HG03025 (cell line): ENCODE measurements at regions not wholly inside any gene's neighbourhood (a gene's known extent, or its start where the extent isn't known, plus 50 kb on each side); places are given as distances from the start of the nearest gene placed in this dataset.

Source experiments
- ATAC-seq: cut with Tn5 transposase; IDR thresholded peaks from one replicate; pipeline ENCODE4 v1.9.1; 2021; ENCODE audit warnings: mild to moderate bottlenecking, moderate library complexity; ENCODE audit not compliant: unreplicated experiment, low FRiP score

GRCh38 chrX:10892621-10893225, 218.4 kb upstream of the HCCS start:
- ATAC-seq: no peak

- ATAC-seq: no peak
These were observed 217.8 kb upstream of the HCCS start for GRCh38 chrX:10893366-10893765.

DNA sequence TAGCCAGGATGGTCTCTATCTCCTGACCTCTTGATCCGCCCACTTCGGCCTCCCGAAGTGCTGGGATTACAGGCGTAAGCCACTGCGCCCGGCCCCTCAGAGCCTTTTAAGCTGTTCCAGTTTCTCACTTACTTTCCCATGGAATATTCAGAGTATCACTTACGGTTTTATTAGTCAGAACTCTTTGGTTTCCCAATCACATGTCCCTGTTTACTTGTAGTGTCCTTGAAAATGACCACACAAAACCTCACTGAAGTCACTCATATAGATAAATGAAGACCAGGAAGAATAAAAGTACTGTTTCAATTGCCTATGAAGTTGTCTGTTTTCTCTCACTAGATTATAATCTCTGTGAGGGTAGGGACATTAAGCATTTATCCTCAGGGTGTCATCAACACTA, 217.2 kb upstream of the HCCS start:
- no peak for ATAC-seq

DNA sequence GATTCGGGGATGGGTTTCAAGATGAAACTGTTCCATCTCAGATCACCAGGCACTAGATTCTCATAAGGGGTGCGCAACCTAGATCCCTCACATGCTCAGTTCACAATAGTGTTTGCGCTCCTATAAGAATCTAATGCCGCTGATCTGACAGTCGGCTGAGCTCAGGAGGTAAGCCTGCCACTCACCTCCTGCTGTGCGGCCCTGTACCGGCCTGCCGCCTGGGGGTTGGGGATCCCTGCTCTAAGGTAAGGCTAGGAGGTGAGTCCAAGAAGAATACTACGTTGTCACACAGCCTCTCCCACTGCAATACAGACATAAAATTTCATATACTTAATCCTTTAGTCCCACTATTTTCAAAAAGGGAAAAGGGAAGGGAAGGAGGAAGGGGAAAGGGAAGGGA, 213.4 kb upstream of the HCCS start:
- no peak for ATAC-seq

DNA sequence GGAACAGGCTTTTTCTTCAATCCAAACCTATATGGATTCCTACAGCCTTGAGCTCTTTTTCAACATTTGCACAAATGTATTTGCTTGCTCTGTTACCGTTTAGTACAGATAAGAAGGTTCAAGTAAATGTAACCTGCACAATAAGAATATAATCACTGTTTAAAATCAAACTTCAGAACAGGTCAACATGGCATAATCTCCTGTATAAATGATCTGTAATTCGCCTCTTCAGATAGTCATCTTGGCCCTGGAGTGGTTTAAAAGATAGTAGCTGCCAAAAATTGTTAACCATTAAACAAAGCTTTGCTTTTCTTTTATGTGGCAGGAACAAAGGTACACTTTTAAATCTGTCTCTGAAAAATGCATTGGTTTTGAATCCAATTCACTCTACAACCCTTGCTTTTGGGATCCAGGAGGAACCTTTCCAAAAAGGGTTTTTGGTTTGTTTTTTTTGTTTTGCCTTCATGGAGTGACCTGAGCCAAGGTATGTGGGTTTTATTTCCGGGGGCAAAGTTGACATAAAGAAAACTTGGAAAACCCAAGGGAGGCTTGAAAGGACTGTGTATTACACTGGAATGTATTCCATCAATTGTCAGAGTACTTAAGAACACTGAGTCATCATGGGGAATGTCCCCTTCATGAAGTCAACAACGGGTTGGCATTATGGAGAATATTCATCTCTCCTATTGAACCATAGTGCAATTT, 210.4 kb upstream of the HCCS start:
- ATAC-seq: no peak

- no peak for ATAC-seq
These were observed 209.9 kb upstream of the HCCS start for GRCh38 chrX:10901290-10901633.

GRCh38 chrX:10902001-10902400, 209.1 kb upstream of the HCCS start:
- no peak for ATAC-seq

DNA sequence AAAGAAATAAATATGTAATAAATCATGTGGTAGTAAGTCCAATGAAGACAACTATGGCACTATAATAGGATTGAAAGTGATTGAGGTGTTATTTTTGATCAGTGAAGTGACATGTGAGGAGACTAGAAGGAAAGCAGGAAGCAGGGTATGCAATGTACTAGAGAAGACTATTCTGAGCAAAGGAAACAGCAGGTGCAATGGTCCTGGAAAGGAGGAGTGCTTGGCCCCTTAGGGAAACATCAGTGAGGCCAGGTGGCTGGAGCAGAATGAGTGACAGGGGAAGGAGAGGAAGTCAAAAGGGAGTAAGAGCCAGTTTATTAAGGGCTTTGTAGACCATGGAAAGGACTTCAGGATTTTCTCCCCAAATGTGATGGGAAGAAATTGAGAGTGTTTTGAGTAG, 207.6 kb upstream of the HCCS start:
- ATAC-seq: no peak

DNA sequence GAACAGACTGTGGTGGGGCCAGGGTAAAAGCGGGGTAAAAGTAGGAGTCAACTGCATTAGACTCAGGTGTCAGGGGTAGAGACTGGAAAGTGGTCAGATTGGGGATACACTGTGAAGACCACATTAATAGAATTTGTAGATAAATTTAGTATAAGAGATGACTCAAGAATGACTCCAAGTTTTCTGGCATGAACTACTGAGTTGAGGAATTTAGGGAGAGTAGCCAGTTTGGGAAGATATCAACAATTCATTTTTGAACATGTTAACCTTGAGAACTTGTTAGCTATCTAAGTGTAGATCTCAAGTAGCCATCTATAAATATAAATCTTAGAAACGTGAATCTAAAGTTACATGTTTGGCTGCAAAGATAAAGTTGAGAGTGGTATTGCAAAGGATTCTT, 206.9 kb upstream of the HCCS start:
- ATAC-seq: no peak

DNA sequence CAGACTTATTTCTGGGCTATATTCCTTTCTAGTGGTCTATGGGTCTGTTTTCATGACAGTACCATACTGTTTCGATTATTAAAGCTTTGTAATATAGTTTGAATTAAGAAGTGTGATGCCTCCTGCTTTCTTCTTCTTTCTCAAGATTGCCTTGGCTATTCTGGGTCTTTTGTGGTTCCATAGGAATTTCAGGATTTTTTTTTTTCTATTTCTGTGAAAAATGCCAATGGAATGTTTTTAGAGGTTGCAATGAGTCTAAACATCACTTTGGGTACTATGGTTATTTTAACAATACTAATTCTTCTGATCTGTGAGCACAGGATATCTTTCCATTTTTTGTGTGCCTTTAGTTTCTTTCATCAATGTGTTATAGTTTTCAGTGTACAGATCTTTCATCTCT, 204.3 kb upstream of the HCCS start:
- ATAC-seq: no peak

GRCh38 chrX:10922159-10922558, 189.0 kb upstream of the HCCS start:
- no peak for ATAC-seq

DNA sequence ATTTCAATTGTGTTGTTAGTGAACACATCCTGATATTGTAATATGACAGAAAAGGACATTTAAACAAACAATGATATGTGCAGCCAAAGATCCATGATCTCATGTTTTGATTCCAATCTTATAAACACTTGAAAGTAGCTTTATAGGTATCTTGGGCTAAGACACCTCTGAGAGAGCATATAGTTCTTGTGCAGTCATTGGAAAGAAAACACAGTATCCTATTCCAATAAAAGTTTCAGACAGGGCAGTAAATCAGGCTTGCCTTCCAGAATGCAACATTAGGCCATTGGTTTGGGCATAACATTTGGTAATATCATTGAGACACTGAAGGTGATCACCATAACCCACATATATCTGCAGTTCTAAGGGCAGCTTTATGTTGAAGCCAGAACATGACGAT, 188.3 kb upstream of the HCCS start:
- ATAC-seq: no peak

DNA sequence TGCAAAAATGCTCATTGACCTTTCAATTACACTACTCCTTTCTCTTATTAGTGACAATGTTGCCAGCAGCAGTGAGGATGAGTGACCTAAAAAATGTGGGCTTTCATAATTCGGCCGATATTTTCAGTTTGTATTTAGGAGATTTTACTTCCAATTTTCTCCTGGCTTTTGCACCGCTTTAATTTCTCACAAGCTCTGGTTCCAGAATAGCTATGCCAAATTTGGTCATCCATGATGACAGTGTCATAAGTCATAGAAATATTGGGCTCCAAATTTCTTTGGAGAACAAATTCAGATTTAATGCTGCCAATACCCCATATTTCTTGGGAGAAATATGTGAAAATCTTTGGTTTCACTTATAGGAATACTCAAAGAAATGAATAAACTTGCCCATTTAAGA, 187.7 kb upstream of the HCCS start:
- no peak for ATAC-seq

GRCh38 chrX:10926404-10926803, 184.7 kb upstream of the HCCS start:
- no peak for ATAC-seq

DNA sequence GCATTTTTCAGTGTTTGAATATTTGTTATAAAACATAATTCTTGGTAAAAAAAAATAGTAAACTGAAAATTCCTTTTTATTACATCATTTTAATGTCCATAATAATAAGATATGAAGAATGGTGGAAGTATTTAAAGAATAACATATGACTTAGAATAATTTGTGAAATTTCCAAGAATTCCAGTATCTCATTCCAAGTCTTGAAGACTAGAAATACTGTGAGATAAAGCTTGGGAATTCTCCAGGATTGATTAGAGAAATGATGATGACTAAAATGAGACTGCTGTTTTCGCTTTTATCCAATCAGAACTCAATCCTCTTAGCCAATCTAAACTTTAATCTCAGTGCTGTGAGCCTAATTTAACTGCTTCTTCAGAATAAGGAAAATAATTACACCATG, 184.2 kb upstream of the HCCS start:
- ATAC-seq: no peak

GRCh38 chrX:10929747-10930146, 181.4 kb upstream of the HCCS start:
- no peak for ATAC-seq

- no peak for ATAC-seq
These were observed 181.0 kb upstream of the HCCS start for GRCh38 chrX:10930151-10930550.

GRCh38 chrX:10931976-10932375, 179.2 kb upstream of the HCCS start:
- no peak for ATAC-seq

DNA sequence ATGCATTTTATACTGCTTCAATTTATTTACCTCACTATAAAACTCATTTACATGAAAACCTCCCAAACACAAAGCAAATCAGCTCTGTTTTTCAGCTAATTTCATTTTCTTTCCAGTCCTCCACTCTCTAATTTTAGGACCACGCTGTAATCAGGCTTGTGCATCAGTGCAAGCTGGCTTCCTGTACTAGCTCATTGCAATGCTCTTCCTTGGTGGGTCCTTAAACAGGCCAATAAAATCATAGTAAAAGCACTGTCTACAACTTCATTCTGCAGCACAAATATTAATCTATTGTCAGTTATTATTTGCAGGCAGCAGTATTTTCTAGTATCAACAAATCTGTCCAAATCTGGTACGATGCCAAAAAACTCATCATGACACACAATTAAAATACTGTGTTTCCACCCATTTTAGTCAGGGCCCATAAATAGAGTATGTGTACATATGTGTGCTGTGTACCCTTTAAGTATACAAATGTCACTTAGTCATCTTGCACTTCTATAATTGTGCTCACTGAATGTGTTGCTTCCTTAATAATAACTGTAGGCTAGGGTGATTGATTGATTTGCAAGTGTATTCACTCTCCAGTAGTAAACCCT, 178.2 kb upstream of the HCCS start:
- ATAC-seq: no peak

DNA sequence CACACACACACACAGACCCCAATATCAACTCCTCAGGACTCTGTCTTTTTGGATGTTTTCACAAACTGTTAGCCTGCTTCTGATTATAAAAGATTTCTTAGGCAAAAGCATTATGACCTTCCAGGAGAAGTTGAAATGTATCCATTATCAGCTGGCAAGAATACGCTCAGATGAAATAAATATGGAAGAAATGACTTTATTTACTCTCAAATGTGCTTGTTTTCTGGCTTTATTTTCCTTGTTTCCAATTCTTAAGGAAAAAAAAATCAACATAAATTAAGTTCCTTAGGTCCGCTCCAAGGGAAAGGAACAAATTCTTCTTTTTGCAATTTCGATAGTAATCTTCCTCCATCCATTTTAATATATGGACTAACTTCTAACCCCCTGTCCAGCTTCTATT, 175.6 kb upstream of the HCCS start:
- no peak for ATAC-seq

DNA sequence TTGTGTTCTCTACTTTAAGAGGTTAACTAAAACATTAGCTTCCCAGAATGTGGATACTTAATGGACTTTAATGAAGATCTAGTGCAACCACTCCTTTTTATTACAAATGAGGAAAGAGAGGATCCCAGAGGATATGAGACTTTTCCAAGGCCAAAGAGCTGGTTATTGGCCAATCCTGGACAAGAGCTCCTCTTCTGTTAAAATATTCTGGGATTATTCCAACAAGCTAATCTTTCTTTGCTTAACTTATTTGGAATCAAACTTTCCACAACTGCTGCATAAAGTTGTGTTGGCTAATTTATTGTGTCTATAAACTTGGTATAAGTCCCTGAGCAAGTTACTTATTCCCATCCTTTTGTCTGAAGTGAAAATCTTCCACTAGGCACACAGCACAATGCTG, 174.2 kb upstream of the HCCS start:
- ATAC-seq: no peak

DNA sequence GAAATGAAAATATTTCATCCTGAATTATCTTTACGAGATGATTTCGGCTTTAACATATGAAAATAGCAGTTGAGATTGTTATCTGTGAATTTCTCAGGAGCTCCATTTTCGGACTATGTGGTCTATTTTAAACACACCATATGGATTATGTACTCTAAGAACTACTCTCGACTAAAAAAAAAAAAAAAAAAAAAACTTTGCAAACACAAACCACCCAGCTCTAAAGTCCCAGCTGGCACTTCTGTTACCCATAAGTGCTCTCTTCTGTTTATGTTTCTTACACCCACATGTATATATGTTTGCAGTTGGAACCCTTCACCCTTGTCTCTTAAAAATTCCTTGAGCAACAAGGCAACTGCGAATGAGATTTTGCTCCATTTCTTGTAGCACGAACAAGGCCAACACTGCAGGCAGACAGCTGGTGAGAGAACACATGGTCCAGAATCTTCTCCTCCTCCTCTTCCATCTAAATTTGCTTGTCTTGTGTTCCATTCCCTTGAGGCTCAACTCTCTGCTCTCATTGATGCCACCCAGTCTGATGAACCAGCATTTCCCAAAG, 172.7 kb upstream of the HCCS start:
- no peak for ATAC-seq
